K562 (cell line): ENCODE measurements at regions not wholly inside any gene's neighbourhood (a gene's known extent, or its start where the extent isn't known, plus 50 kb on each side); places are given as distances from the start of the nearest gene placed in this dataset.

Experiments used
- AFF4 ChIP-seq: sonication (generic); formaldehyde crosslinking; IDR thresholded peaks from 2 replicates; pipeline ENCODE4 v1.8.0; 2023; ENCODE audit warnings: mild to moderate bottlenecking, missing genetic modification reagents
- HDAC3 ChIP-seq: fragments of 450-650 bp; IDR thresholded peaks from 2 replicates; pipeline ENCODE4 v1.6.1; 2018; ENCODE audit warnings: borderline replicate concordance, mild to moderate bottlenecking, moderate library complexity; ENCODE audit not compliant: partially characterized antibody
- RAD21 ChIP-seq, 2 experiments: fragments of 250-450 bp in 1 of 2; fragments of 450-650 bp in 1 of 2; sonication (Bioruptor Pico) in 1 of 2; formaldehyde crosslinking in 1 of 2; IDR thresholded peaks in 1 of 2; conservative IDR thresholded peaks in 1 of 2; 2 replicates each; pipeline versions ENCODE4 v1.4.0 to v1.8.0; 2020 to 2022; ENCODE audit warnings: mild to moderate bottlenecking in 2 of 2, moderate library complexity in 1 of 2
- RB1 ChIP-seq: fragments of 450-650 bp; IDR thresholded peaks from 2 replicates; pipeline ENCODE4 v1.6.1; 2017; ENCODE audit warnings: low read depth, mild to moderate bottlenecking
- TOE1 ChIP-seq, 2 experiments: fragments of 450-650 bp in 1 of 2; sonication (generic) in 1 of 2; formaldehyde crosslinking in 1 of 2; IDR thresholded peaks; 2 replicates each; pipeline versions ENCODE4 v1.7.1 to v1.8.0; 2016 to 2022; ENCODE audit warnings: borderline replicate concordance in 2 of 2, mild to moderate bottlenecking in 2 of 2, antibody characterized with exemption in 1 of 2, inconsistent platforms in 1 of 2, low read depth in 1 of 2, missing genetic modification reagents in 1 of 2, moderate library complexity in 1 of 2
- XRCC4 ChIP-seq: IDR thresholded peaks from one replicate; pipeline ENCODE4 v1.6.1; 2011; ENCODE audit not compliant: insufficient read depth, insufficient read length; ENCODE audit errors: extremely low read depth
- ZNF263 ChIP-seq: sonication (generic); formaldehyde crosslinking; IDR thresholded peaks from 2 replicates; pipeline ENCODE4 v1.8.0; 2022; ENCODE audit warnings: mild to moderate bottlenecking, missing genetic modification reagents, borderline replicate concordance
- ZNF584 ChIP-seq: fragments of 200-800 bp; sonication (Bioruptor generic); IDR thresholded peaks from 2 replicates; pipeline ENCODE4 v1.6.1; 2016; ENCODE audit warnings: low read depth, mild to moderate bottlenecking, missing genetic modification characterization, missing compliant biosample characterization
- TF ChIP-seq, protein P1 (sequence below): fragments of 250-450 bp; sonication (Bioruptor Pico); IDR thresholded peaks from 2 replicates; pipeline ENCODE4 v1.4.0; 2020; ENCODE audit warnings: borderline replicate concordance
- TF ChIP-seq, protein P2 (sequence below), 2 experiments: fragments of 150-350 bp in 1 of 2; IDR thresholded peaks; 2 replicates each; pipeline ENCODE4 v1.6.1; 2012 to 2016; ENCODE audit warnings: low read depth in 2 of 2, low read length in 2 of 2, mild to moderate bottlenecking in 1 of 2, moderate library complexity in 1 of 2
- TF ChIP-seq, protein P3 (sequence below): fragments of 250-450 bp; sonication (Bioruptor Pico); IDR thresholded peaks from 2 replicates; pipeline ENCODE4 v1.4.0; 2020

- TF ChIP-seq AFF4 (CRISPR knock-in tag) (no peak), ZNF584 (CRISPR knock-in tag) (no peak), TOE1 (IDR thresholded peaks at IDR 0.05; ENCODE audit: borderline replicate concordance) (no peak), TOE1 (CRISPR knock-in tag; IDR thresholded peaks at IDR 0.05; ENCODE audit: borderline replicate concordance, low read depth) (no peak), XRCC4 (no peak), ZNF263 (CRISPR knock-in tag) (no peak), HDAC3 (no peak), RAD21 (CRISPR knock-in tag; conservative IDR thresholded peaks at IDR 0.05 in 1 of 2, IDR thresholded peaks at IDR 0.05 in 1 of 2) (no peak), RB1 (no peak)
- TF ChIP-seq, protein P1, sequence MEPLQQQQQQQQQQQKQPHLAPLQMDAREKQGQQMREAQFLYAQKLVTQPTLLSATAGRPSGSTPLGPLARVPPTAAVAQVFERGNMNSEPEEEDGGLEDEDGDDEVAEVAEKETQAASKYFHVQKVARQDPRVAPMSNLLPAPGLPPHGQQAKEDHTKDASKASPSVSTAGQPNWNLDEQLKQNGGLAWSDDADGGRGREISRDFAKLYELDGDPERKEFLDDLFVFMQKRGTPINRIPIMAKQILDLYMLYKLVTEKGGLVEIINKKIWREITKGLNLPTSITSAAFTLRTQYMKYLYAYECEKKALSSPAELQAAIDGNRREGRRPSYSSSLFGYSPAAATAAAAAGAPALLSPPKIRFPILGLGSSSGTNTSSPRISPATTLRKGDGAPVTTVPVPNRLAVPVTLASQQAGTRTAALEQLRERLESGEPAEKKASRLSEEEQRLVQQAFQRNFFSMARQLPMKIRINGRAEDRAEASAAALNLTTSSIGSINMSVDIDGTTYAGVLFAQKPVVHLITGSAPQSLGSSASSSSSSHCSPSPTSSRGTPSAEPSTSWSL, result no peak
- TF ChIP-seq, protein P2, sequence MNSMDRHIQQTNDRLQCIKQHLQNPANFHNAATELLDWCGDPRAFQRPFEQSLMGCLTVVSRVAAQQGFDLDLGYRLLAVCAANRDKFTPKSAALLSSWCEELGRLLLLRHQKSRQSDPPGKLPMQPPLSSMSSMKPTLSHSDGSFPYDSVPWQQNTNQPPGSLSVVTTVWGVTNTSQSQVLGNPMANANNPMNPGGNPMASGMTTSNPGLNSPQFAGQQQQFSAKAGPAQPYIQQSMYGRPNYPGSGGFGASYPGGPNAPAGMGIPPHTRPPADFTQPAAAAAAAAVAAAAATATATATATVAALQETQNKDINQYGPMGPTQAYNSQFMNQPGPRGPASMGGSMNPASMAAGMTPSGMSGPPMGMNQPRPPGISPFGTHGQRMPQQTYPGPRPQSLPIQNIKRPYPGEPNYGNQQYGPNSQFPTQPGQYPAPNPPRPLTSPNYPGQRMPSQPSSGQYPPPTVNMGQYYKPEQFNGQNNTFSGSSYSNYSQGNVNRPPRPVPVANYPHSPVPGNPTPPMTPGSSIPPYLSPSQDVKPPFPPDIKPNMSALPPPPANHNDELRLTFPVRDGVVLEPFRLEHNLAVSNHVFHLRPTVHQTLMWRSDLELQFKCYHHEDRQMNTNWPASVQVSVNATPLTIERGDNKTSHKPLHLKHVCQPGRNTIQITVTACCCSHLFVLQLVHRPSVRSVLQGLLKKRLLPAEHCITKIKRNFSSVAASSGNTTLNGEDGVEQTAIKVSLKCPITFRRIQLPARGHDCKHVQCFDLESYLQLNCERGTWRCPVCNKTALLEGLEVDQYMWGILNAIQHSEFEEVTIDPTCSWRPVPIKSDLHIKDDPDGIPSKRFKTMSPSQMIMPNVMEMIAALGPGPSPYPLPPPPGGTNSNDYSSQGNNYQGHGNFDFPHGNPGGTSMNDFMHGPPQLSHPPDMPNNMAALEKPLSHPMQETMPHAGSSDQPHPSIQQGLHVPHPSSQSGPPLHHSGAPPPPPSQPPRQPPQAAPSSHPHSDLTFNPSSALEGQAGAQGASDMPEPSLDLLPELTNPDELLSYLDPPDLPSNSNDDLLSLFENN (IDR thresholded peaks at IDR 0.05; ENCODE audit: low read depth in 2 of 2, low read length in 2 of 2), result no peak
- TF ChIP-seq, protein P3, sequence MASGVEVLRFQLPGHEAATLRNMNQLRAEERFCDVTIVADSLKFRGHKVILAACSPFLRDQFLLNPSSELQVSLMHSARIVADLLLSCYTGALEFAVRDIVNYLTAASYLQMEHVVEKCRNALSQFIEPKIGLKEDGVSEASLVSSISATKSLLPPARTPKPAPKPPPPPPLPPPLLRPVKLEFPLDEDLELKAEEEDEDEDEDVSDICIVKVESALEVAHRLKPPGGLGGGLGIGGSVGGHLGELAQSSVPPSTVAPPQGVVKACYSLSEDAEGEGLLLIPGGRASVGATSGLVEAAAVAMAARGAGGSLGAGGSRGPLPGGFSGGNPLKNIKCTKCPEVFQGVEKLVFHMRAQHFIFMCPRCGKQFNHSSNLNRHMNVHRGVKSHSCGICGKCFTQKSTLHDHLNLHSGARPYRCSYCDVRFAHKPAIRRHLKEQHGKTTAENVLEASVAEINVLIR (CRISPR knock-in tag), result no peak
Measured at GRCh38 chr3:181578743-181579142, 133.0 kb upstream of the SOX2 start (continued).
